ENCODE measurements at regions not wholly inside any gene's neighbourhood (a gene's known extent, or its start where the extent isn't known, plus 50 kb on each side); places are given as distances from the start of the nearest gene placed in this dataset.

- Mint-ChIP-seq H3K4me1 (no peaks in the 10 kb centered on the region), H3K27me3 (peaks cover 1 to 2% of the 10 kb centered on the region in 2 donors), H3K27ac (no peak overlapping the region), H3K9me3 (peaks cover 0 to 2% (median 0%) of the 10 kb centered on the region in 8 donors), H3K4me3 (no peak overlapping the region), H3K36me3 (no peaks in the 10 kb centered on the region)
- no peak for DNase-seq
- H3K27ac ChIP-seq (ENCODE audit: low read depth, low read length): no peak overlapping the region
- no peaks in the 10 kb centered on the region for H3K36me3 ChIP-seq (ENCODE audit: insufficient read depth, low read length)
- POLR2A ChIA-PET (ENCODE audit: partially characterized antibody): interaction anchor here (1.4 kb wide), 1 partner anchor 9 kb away, joined by 3 read pairs; no protein-coding TSS in a partner anchor
- H3K4me3 ChIP-seq (ENCODE audit: low read length in 2 of 2): no peak overlapping the region
- no peaks in the 10 kb centered on the region for H3K4me1 ChIP-seq (ENCODE audit: insufficient read depth, low read length)
- CTCF ChIA-PET (ENCODE audit: partially characterized antibody): no interaction called here
- H3K27me3 ChIP-seq (ENCODE audit: insufficient read depth, low read length): no peaks in the 10 kb centered on the region
- no peaks in the 10 kb centered on the region for H3K9me3 ChIP-seq (ENCODE audit: control insufficient read depth in 1 of 2, low read length in 2 of 2)
- intact Hi-C loops (cut with micrococcal nuclease): no loop called here
Observed at GRCh38 chr13:22032905-22033304, 362.0 kb downstream of the FGF9 start.

GRCh38 chr13:22039961-22040360, 369.1 kb downstream of the FGF9 start:
- no peaks in the 10 kb centered on the region for H3K27me3 ChIP-seq (ENCODE audit: insufficient read depth, low read length)
- H3K27ac ChIP-seq (ENCODE audit: low read depth, low read length): no peak overlapping the region
- Mint-ChIP-seq H3K27me3 (peaks cover 0 to 1% of the 10 kb centered on the region in 2 donors), H3K4me3 (no peak overlapping the region), H3K9me3 (peaks cover 0 to 5% (median 3%) of the 10 kb centered on the region in 8 donors), H3K36me3 (peaks cover 0 to 2% of the 10 kb centered on the region in 2 donors), H3K27ac (no peak overlapping the region), H3K4me1 (peaks cover 0 to 4% (median 1%) of the 10 kb centered on the region in 4 donors)
- no peaks in the 10 kb centered on the region for H3K36me3 ChIP-seq (ENCODE audit: insufficient read depth, low read length)
- DNase-seq: no peak
- H3K4me1 ChIP-seq (ENCODE audit: insufficient read depth, low read length): no peaks in the 10 kb centered on the region
- intact Hi-C loops (cut with micrococcal nuclease): no loop called here
- CTCF ChIA-PET (ENCODE audit: partially characterized antibody): interaction anchor here (1.4 kb wide), 1 partner anchor 239 kb away, joined by 6 read pairs; no protein-coding TSS in a partner anchor
- no peaks in the 10 kb centered on the region for H3K9me3 ChIP-seq (ENCODE audit: control insufficient read depth in 1 of 2, low read length in 2 of 2)
- no peak overlapping the region for H3K4me3 ChIP-seq (ENCODE audit: low read length in 2 of 2)
- POLR2A ChIA-PET (ENCODE audit: partially characterized antibody): interaction anchor here (0.6 to 0.7 kb wide), 2 partner anchors 10 to 1721 kb away, joined by 3 read pairs; no protein-coding TSS in a partner anchor

GRCh38 chr13:22040810-22041364, 370.0 kb downstream of the FGF9 start:
- DNase-seq: no peak
- Mint-ChIP-seq H3K4me3 (peak overlapping the region; percentile 62 to 94 (median 84)), H3K27me3 (peaks cover 0 to 5% of the 10 kb centered on the region in 2 donors), H3K36me3 (peaks cover 0 to 2% of the 10 kb centered on the region in 2 donors), H3K27ac (peak overlapping the region in 4 of 7 donors; percentile 11 to 83 (median 48)), H3K9me3 (peaks cover 0 to 5% (median 3%) of the 10 kb centered on the region in 8 donors), H3K4me1 (peaks cover 0 to 4% (median 1%) of the 10 kb centered on the region in 4 donors)
- Histone ChIP-seq H3K4me3 (ENCODE audit: low read length in 2 of 2) (no peak overlapping the region), H3K27me3 (ENCODE audit: insufficient read depth, low read length) (no peaks in the 10 kb centered on the region), H3K4me1 (ENCODE audit: insufficient read depth, low read length) (no peaks in the 10 kb centered on the region), H3K36me3 (ENCODE audit: insufficient read depth, low read length) (no peaks in the 10 kb centered on the region), H3K27ac (ENCODE audit: low read depth, low read length) (no peak overlapping the region), H3K9me3 (ENCODE audit: control insufficient read depth in 1 of 2, low read length in 2 of 2) (no peaks in the 10 kb centered on the region)
- POLR2A ChIA-PET (ENCODE audit: partially characterized antibody): interaction anchor here (0.8 kb wide), 1 partner anchor 19 kb away, joined by 4 read pairs; no protein-coding TSS in a partner anchor
- CTCF ChIA-PET (ENCODE audit: partially characterized antibody): interaction anchor here (0.8 to 1.9 kb wide), 3 partner anchors 11 to 238 kb away, joined by 3 to 6 read pairs (median 4); no protein-coding TSS in a partner anchor
- intact Hi-C loops (cut with micrococcal nuclease): no loop called here

GRCh38 chr13:22041741-22042140, 370.9 kb downstream of the FGF9 start:
- no peaks in the 10 kb centered on the region for H3K36me3 ChIP-seq (ENCODE audit: insufficient read depth, low read length)
- ChIA-PET POLR2A (ENCODE audit: partially characterized antibody) (interaction anchor here (0.8 kb wide), 1 partner anchor 18 kb away, joined by 4 read pairs; no protein-coding TSS in a partner anchor), CTCF (ENCODE audit: partially characterized antibody) (interaction anchor here (1.9 kb wide), 1 partner anchor 10 kb away, joined by 4 read pairs; no protein-coding TSS in a partner anchor)
- intact Hi-C loops (cut with micrococcal nuclease): no loop called here
- no peaks in the 10 kb centered on the region for H3K4me1 ChIP-seq (ENCODE audit: insufficient read depth, low read length)
- no peaks in the 10 kb centered on the region for H3K9me3 ChIP-seq (ENCODE audit: control insufficient read depth in 1 of 2, low read length in 2 of 2)
- no peak overlapping the region for H3K4me3 ChIP-seq (ENCODE audit: low read length in 2 of 2)
- Mint-ChIP-seq H3K9me3 (peaks cover 0 to 5% (median 3%) of the 10 kb centered on the region in 8 donors), H3K27ac (peak overlapping the region in 5 of 7 donors; percentile 10 to 80 (median 44)), H3K36me3 (peaks cover 0 to 2% of the 10 kb centered on the region in 2 donors), H3K27me3 (peaks cover 3% of the 10 kb centered on the region in 2 donors), H3K4me3 (peak overlapping the region; percentile 27 to 94 (median 84)), H3K4me1 (peaks cover 0 to 4% (median 3%) of the 10 kb centered on the region in 4 donors)
- DNase-seq: no peak
- H3K27ac ChIP-seq (ENCODE audit: low read depth, low read length): no peak overlapping the region
- no peaks in the 10 kb centered on the region for H3K27me3 ChIP-seq (ENCODE audit: insufficient read depth, low read length)

GRCh38 chr13:22047082-22047784, 376.4 kb downstream of the FGF9 start:
- H3K9me3 Mint-ChIP-seq: peaks cover 0 to 2% (median 0%) of the 10 kb centered on the region in 8 donors
- peaks cover 0 to 2% of the 10 kb centered on the region in 2 donors for H3K36me3 Mint-ChIP-seq
- peaks cover 15% of the 10 kb centered on the region for H3K4me1 ChIP-seq (ENCODE audit: insufficient read depth, low read length)
- peak overlapping the region in 1 of 8 donors; percentile 5 for H3K4me3 Mint-ChIP-seq
- ChIA-PET CTCF (ENCODE audit: partially characterized antibody) (interaction anchor here (1.0 kb wide), 1 partner anchor 231 kb away, joined by 3 read pairs; no protein-coding TSS in a partner anchor), POLR2A (ENCODE audit: partially characterized antibody) (interaction anchor here (1.5 kb wide), 1 partner anchor 13 kb away, joined by 6 read pairs; no protein-coding TSS in a partner anchor)
- no peaks in the 10 kb centered on the region for H3K9me3 ChIP-seq (ENCODE audit: control insufficient read depth in 1 of 2, low read length in 2 of 2)
- no peaks in the 10 kb centered on the region for H3K27me3 ChIP-seq (ENCODE audit: insufficient read depth, low read length)
- H3K27ac Mint-ChIP-seq: peak overlapping the region in 3 of 7 donors; percentile 23 to 79 (median 25)
- H3K27me3 Mint-ChIP-seq: peaks cover 3 to 5% of the 10 kb centered on the region in 2 donors
- no peak overlapping the region for H3K4me3 ChIP-seq (ENCODE audit: low read length in 2 of 2)
- intact Hi-C loops (cut with micrococcal nuclease): no loop called here
- H3K4me1 Mint-ChIP-seq: peaks cover 16 to 34% (median 21%) of the 10 kb centered on the region in 4 donors
- no peaks in the 10 kb centered on the region for H3K36me3 ChIP-seq (ENCODE audit: insufficient read depth, low read length)
- H3K27ac ChIP-seq (ENCODE audit: low read depth, low read length): no peak overlapping the region
- no peak for DNase-seq

GRCh38 chr13:22047785-22048104, 376.9 kb downstream of the FGF9 start:
- Mint-ChIP-seq H3K4me1 (peaks cover 18 to 38% (median 23%) of the 10 kb centered on the region in 4 donors), H3K27ac (no peak overlapping the region), H3K4me3 (peak overlapping the region in 1 of 8 donors; percentile 13), H3K27me3 (peaks cover 3 to 5% of the 10 kb centered on the region in 2 donors), H3K9me3 (peaks cover 0 to 2% (median 0%) of the 10 kb centered on the region in 8 donors), H3K36me3 (peaks cover 0 to 2% of the 10 kb centered on the region in 2 donors)
- no peak overlapping the region for H3K27ac ChIP-seq (ENCODE audit: low read depth, low read length)
- H3K9me3 ChIP-seq (ENCODE audit: control insufficient read depth in 1 of 2, low read length in 2 of 2): no peaks in the 10 kb centered on the region
- no peaks in the 10 kb centered on the region for H3K36me3 ChIP-seq (ENCODE audit: insufficient read depth, low read length)
- peaks cover 19% of the 10 kb centered on the region for H3K4me1 ChIP-seq (ENCODE audit: insufficient read depth, low read length)
- ChIA-PET POLR2A (ENCODE audit: partially characterized antibody) (no interaction called here), CTCF (ENCODE audit: partially characterized antibody) (interaction anchor here (1.0 kb wide), 1 partner anchor 231 kb away, joined by 3 read pairs; no protein-coding TSS in a partner anchor)
- no peaks in the 10 kb centered on the region for H3K27me3 ChIP-seq (ENCODE audit: insufficient read depth, low read length)
- intact Hi-C loops (cut with micrococcal nuclease): no loop called here
- no peak overlapping the region for H3K4me3 ChIP-seq (ENCODE audit: low read length in 2 of 2)
- no peak for DNase-seq

GRCh38 chr13:22049384-22049783, 378.5 kb downstream of the FGF9 start:
- H3K4me3 ChIP-seq (ENCODE audit: low read length in 2 of 2): no peak overlapping the region
- Mint-ChIP-seq H3K4me1 (peaks cover 16 to 48% (median 27%) of the 10 kb centered on the region in 4 donors), H3K27me3 (peaks cover 3 to 5% of the 10 kb centered on the region in 2 donors), H3K9me3 (peaks cover 0 to 2% (median 0%) of the 10 kb centered on the region in 8 donors), H3K27ac (peak overlapping the region in 2 of 7 donors; percentile 37 to 85), H3K36me3 (no peaks in the 10 kb centered on the region), H3K4me3 (peak overlapping the region in 1 of 8 donors; percentile 2)
- DNase-seq: no peak
- no peaks in the 10 kb centered on the region for H3K27me3 ChIP-seq (ENCODE audit: insufficient read depth, low read length)
- CTCF ChIA-PET (ENCODE audit: partially characterized antibody): interaction anchor here (1.0 to 3.7 kb wide), 5 partner anchors 10 to 411 kb away, joined by 3 to 14 read pairs (median 5); no protein-coding TSS in a partner anchor
- intact Hi-C loops (cut with micrococcal nuclease): no loop called here
- POLR2A ChIA-PET (ENCODE audit: partially characterized antibody): interaction anchor here (0.9 to 2.5 kb wide), 3 partner anchors 12 to 446 kb away, joined by 3 to 12 read pairs (median 4); partner anchors contain the start of gene MICU2
- no peaks in the 10 kb centered on the region for H3K36me3 ChIP-seq (ENCODE audit: insufficient read depth, low read length)
- no peak overlapping the region for H3K27ac ChIP-seq (ENCODE audit: low read depth, low read length)
- H3K9me3 ChIP-seq (ENCODE audit: control insufficient read depth in 1 of 2, low read length in 2 of 2): no peaks in the 10 kb centered on the region
- H3K4me1 ChIP-seq (ENCODE audit: insufficient read depth, low read length): peaks cover 20% of the 10 kb centered on the region

Data from CD4-positive, alpha-beta memory T cell (primary cell).